CD14-positive monocyte (primary cell): ENCODE measurements at regions not wholly inside any gene's neighbourhood (a gene's known extent, or its start where the extent isn't known, plus 50 kb on each side); places are given as distances from the start of the nearest gene placed in this dataset.

Source experiments
- DNase-seq, 3 donors: peaks; one replicate each; pipeline ENCODE4 v3.0.0-alpha.2; 2011 to 2022
- H2AFZ ChIP-seq: 2 replicates; pipeline ENCODE4 v1.6.0; 2012; ENCODE audit warnings: mild to moderate bottlenecking, low read depth, low read length, inconsistent platforms; ENCODE audit not compliant: insufficient read depth, poor library complexity, severe bottlenecking
- H3K27ac ChIP-seq, 2 donors: 1 replicate in 1 of 2; 2 replicates in 1 of 2; pipeline ENCODE4 v1.5.1; 2012 to 2013; ENCODE audit warnings: low read length in 2 of 2, control low read depth in 1 of 2, inconsistent platforms in 1 of 2, low read depth in 1 of 2, mild to moderate bottlenecking in 1 of 2
- H3K27me3 ChIP-seq, 2 donors: one replicate each; pipeline versions ENCODE4 v1.6.0 to v1.6.1; 2011 to 2013; ENCODE audit warnings: low read length in 2 of 2; ENCODE audit not compliant: control insufficient read depth in 2 of 2, insufficient read depth in 2 of 2
- H3K36me3 ChIP-seq, 2 donors: replicated peaks in 1 of 2; 1 replicate in 1 of 2; 2 replicates in 1 of 2; pipeline versions ENCODE4 v1.5.1 to v1.6.1; 2012 to 2013; ENCODE audit warnings: low read length in 2 of 2, control low read depth in 1 of 2, inconsistent platforms in 1 of 2, mild to moderate bottlenecking in 1 of 2; ENCODE audit not compliant: insufficient read depth in 2 of 2, control insufficient read depth in 1 of 2
- H3K4me1 ChIP-seq, 2 donors: 1 replicate in 1 of 2; 2 replicates in 1 of 2; pipeline versions ENCODE4 v1.5.1 to v1.6.1; 2012 to 2013; ENCODE audit warnings: low read length in 2 of 2, control low read depth in 1 of 2, inconsistent platforms in 1 of 2, mild to moderate bottlenecking in 1 of 2, moderate library complexity in 1 of 2; ENCODE audit not compliant: insufficient read depth in 2 of 2, control insufficient read depth in 1 of 2
- H3K4me2 ChIP-seq: replicated peaks from 2 replicates; pipeline ENCODE3; 2012; ENCODE audit warnings: low read length, moderate library complexity, mild to moderate bottlenecking; ENCODE audit not compliant: poor library complexity, severe bottlenecking; ENCODE audit errors: extremely low read depth
- H3K4me3 ChIP-seq, 3 experiments: fragments of 200-600 bp in 1 of 3; sonication (generic) in 1 of 3; replicated peaks in 1 of 3; 1 replicate in 2 of 3; 2 replicates in 1 of 3; pipeline ENCODE4 v1.5.1; 2011 to 2013; ENCODE audit warnings: low read length in 3 of 3, mild to moderate bottlenecking in 3 of 3, control low read depth in 2 of 3, low read depth in 2 of 3, inconsistent platforms in 1 of 3, moderate library complexity in 1 of 3
- H3K79me2 ChIP-seq: 2 replicates; pipeline ENCODE4 v1.6.0; 2012; ENCODE audit warnings: mild to moderate bottlenecking, control low read depth, inconsistent platforms, low read length, moderate library complexity; ENCODE audit not compliant: insufficient read depth
- H3K9ac ChIP-seq: 2 replicates; pipeline ENCODE4 v1.6.0; 2017; ENCODE audit warnings: low read length, mild to moderate bottlenecking; ENCODE audit not compliant: insufficient read depth, poor library complexity, severe bottlenecking
- H3K9me3 ChIP-seq, 2 donors: replicated peaks in 1 of 2; 1 replicate in 1 of 2; 2 replicates in 1 of 2; pipeline versions ENCODE4 v1.5.1 to v1.6.1; 2012 to 2013; ENCODE audit warnings: low read length in 2 of 2, control low read depth in 1 of 2; ENCODE audit not compliant: control insufficient read depth in 1 of 2, insufficient read depth in 1 of 2
- H4K20me1 ChIP-seq: 2 replicates; pipeline ENCODE4 v1.6.0; 2012; ENCODE audit warnings: mild to moderate bottlenecking, low read length, control low read depth, moderate library complexity; ENCODE audit not compliant: insufficient read depth
- H3K27ac Mint-ChIP-seq, 7 donors: one replicate each; pipeline ENCODE4 v1.8.0; 2020; ENCODE audit warnings: mild to moderate bottlenecking in 7 of 7, mixed read lengths in 7 of 7, moderate library complexity in 6 of 7, inconsistent platforms in 2 of 7
- H3K27me3 Mint-ChIP-seq, 3 donors: one replicate each; pipeline ENCODE4 v1.8.0; 2021 to 2022; ENCODE audit warnings: low read depth in 3 of 3, mild to moderate bottlenecking in 3 of 3, mixed read lengths in 3 of 3, moderate library complexity in 3 of 3, inconsistent platforms in 1 of 3
- H3K36me3 Mint-ChIP-seq, 2 donors: one replicate each; pipeline ENCODE4 v1.8.0; 2020; ENCODE audit warnings: mixed read lengths in 2 of 2, inconsistent platforms in 1 of 2, mild to moderate bottlenecking in 1 of 2
- H3K4me1 Mint-ChIP-seq: one replicate; pipeline ENCODE4 v1.8.0; 2020; ENCODE audit warnings: mild to moderate bottlenecking, mixed read lengths
- H3K4me3 Mint-ChIP-seq, 2 donors: one replicate each; pipeline ENCODE4 v1.8.0; 2020; ENCODE audit warnings: mild to moderate bottlenecking in 2 of 2, mixed read lengths in 2 of 2, moderate library complexity in 1 of 2
- H3K9me3 Mint-ChIP-seq, 7 donors: one replicate each; pipeline ENCODE4 v1.8.0; 2020 to 2022; ENCODE audit warnings: mixed read lengths in 7 of 7, mild to moderate bottlenecking in 6 of 7, moderate library complexity in 6 of 7, inconsistent platforms in 2 of 7
- WGBS: methylation state at CpG from one replicate; pipeline ENCODE4 v1.1.5; 2013; ENCODE audit warnings: missing lambda C conversion rate; ENCODE audit not compliant: insufficient coverage; 5-methylcytosine and 5-hydroxymethylcytosine counted together
- intact Hi-C, 2 donors: fragments of 100-400 bp; cut with micrococcal nuclease; formaldehyde crosslinking; loops; one replicate each; pipeline versions ENCODE4 v1.15.0 to v1.15.1; 2023
- TF ChIP-seq, protein P1 (sequence below): fragments of 200-600 bp; IDR thresholded peaks from one replicate; pipeline ENCODE4 v1.8.0; 2022; ENCODE audit warnings: antibody characterized with exemption, mild to moderate bottlenecking

DNA sequence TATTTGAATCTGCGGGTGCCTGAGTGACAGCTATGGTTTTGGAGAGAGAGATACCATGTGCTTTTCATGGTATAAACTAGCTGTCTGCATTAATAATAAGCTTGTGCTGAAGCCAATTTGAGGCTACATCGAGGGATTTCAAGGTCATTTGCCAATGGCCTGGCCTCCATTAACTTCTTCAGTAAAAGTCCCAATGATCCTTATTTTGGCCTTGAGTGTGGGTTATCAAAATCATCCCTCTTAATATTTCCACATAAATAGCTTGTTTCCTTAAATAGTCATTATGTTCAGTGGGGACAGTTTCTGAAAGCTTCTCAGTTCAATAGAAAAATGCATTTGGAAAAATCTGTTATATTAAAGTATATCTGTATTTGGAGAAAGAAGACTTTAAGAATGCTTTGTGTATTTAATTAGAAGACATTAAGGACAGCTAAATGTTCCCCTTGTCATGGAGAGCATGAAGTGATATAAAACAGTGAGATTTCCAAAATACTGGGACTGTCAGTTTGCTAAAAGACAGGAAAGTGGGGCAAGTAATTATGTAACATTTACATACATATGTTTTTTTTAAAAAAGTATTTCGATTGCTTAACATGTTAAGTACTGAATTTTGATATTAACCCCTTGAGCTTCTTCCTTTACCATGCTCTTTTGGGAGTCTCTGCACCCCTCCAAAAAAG, 355.5 kb upstream of the ZEB2 start:
- 100% methylated on average over 1 of the region's 3 CpGs for WGBS
- H3K27ac ChIP-seq = no peak overlapping the region
- no peaks in the 10 kb centered on the region for H3K79me2 ChIP-seq
- H3K27me3 ChIP-seq = no peaks in the 10 kb centered on the region
- no peak overlapping the region for H2AFZ ChIP-seq
- peaks cover 0 to 4% (median 0%) of the 10 kb centered on the region in 7 donors for H3K9me3 Mint-ChIP-seq
- no peak for DNase-seq
- TF ChIP-seq, protein P1, sequence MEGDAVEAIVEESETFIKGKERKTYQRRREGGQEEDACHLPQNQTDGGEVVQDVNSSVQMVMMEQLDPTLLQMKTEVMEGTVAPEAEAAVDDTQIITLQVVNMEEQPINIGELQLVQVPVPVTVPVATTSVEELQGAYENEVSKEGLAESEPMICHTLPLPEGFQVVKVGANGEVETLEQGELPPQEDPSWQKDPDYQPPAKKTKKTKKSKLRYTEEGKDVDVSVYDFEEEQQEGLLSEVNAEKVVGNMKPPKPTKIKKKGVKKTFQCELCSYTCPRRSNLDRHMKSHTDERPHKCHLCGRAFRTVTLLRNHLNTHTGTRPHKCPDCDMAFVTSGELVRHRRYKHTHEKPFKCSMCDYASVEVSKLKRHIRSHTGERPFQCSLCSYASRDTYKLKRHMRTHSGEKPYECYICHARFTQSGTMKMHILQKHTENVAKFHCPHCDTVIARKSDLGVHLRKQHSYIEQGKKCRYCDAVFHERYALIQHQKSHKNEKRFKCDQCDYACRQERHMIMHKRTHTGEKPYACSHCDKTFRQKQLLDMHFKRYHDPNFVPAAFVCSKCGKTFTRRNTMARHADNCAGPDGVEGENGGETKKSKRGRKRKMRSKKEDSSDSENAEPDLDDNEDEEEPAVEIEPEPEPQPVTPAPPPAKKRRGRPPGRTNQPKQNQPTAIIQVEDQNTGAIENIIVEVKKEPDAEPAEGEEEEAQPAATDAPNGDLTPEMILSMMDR = no peak
- H3K36me3 ChIP-seq = no peaks in the 10 kb centered on the region
- no peak overlapping the region for H3K27ac Mint-ChIP-seq
- H3K4me1 Mint-ChIP-seq = peaks cover 12% of the 10 kb centered on the region
- intact Hi-C loops = no loop called here
- H3K4me1 ChIP-seq = peaks cover 4 to 8% of the 10 kb centered on the region in 2 donors
- H3K27me3 Mint-ChIP-seq = no peaks in the 10 kb centered on the region
- H3K4me2 ChIP-seq = no peak overlapping the region
- no peaks in the 10 kb centered on the region for H3K9me3 ChIP-seq
- no peak overlapping the region for H3K4me3 Mint-ChIP-seq
- H3K36me3 Mint-ChIP-seq = no peaks in the 10 kb centered on the region
- H3K9ac ChIP-seq = no peak overlapping the region
- no peak overlapping the region for H3K4me3 ChIP-seq
- no peaks in the 10 kb centered on the region for H4K20me1 ChIP-seq

DNA sequence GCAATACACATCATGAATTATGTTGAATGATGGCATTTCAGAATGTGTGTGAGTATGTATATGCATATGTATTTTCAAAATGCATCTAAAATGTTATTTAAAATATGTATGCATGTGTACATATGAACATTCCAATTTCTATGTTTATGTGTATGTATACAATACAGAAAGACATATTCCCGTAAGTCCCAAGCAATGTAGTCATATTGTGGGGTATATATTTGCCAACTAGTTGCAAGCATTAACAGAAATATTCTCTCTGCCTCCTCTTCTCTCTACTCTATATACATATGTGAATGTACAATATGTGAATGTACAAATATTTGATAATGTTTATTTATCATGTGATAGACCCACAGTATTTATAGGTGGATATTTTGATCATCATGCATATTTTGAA, 345.8 kb upstream of the ZEB2 start:
- H3K36me3 Mint-ChIP-seq = no peaks in the 10 kb centered on the region
- peaks cover 0 to 3% (median 0%) of the 10 kb centered on the region in 7 donors for H3K9me3 Mint-ChIP-seq

More for the DNA sequence above, 345.8 kb upstream of the ZEB2 start:
- TF ChIP-seq, protein P1 = no peak
- H3K27ac Mint-ChIP-seq = no peak overlapping the region
- H3K27me3 ChIP-seq = no peaks in the 10 kb centered on the region
- no peaks in the 10 kb centered on the region for H3K4me1 ChIP-seq
- no peak overlapping the region for H3K27ac ChIP-seq
- H3K9ac ChIP-seq = no peak overlapping the region
- intact Hi-C loops = no loop called here
- no peak overlapping the region for H2AFZ ChIP-seq
- H3K4me3 ChIP-seq = no peak overlapping the region
- H3K79me2 ChIP-seq = no peaks in the 10 kb centered on the region
- no peaks in the 10 kb centered on the region for H3K36me3 ChIP-seq
- H3K4me3 Mint-ChIP-seq = no peak overlapping the region
- no peaks in the 10 kb centered on the region for H4K20me1 ChIP-seq
- WGBS = no CpG with 5 or more reads among the region's 1 CpG
- DNase-seq = no peak
- H3K4me2 ChIP-seq = no peak overlapping the region
- no peaks in the 10 kb centered on the region for H3K4me1 Mint-ChIP-seq
- peaks cover 0 to 2% (median 0%) of the 10 kb centered on the region in 3 donors for H3K27me3 Mint-ChIP-seq
- no peaks in the 10 kb centered on the region for H3K9me3 ChIP-seq
